ENCODE measurements at regions not wholly inside any gene's neighbourhood (a gene's known extent, or its start where the extent isn't known, plus 50 kb on each side); places are given as distances from the start of the nearest gene placed in this dataset.
"Not testable (repeated sequence)": the region's sequence is repeated elsewhere in the genome, so short reads cannot be mapped to it uniquely, and the experiment has no call there.

DNA sequence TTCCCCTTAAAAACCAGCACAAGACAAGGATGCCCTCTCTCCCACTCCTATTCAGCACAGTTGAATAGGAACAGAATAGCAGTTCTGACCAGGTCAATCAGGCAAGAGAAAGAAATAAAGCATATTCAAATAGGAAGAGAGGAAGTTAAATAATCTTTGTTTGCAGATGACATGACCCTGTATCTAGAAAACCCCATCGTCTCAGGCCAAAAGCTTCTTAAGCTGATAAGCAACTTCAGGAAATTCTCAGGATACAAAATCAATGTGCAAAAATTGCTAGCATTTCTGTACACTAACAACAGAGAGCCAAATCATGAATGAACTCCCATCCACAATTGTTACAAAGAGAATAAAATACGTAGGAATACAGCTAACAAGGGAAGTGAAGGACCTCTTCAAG lies 394.1 kb upstream of the NFIA start:
- TF ChIP-seq, protein P1, sequence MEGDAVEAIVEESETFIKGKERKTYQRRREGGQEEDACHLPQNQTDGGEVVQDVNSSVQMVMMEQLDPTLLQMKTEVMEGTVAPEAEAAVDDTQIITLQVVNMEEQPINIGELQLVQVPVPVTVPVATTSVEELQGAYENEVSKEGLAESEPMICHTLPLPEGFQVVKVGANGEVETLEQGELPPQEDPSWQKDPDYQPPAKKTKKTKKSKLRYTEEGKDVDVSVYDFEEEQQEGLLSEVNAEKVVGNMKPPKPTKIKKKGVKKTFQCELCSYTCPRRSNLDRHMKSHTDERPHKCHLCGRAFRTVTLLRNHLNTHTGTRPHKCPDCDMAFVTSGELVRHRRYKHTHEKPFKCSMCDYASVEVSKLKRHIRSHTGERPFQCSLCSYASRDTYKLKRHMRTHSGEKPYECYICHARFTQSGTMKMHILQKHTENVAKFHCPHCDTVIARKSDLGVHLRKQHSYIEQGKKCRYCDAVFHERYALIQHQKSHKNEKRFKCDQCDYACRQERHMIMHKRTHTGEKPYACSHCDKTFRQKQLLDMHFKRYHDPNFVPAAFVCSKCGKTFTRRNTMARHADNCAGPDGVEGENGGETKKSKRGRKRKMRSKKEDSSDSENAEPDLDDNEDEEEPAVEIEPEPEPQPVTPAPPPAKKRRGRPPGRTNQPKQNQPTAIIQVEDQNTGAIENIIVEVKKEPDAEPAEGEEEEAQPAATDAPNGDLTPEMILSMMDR (conservative IDR thresholded peaks at IDR 0.05; ENCODE audit: low read depth, low read length) = not testable (repeated sequence)
- TF ChIP-seq EZH2 (IDR thresholded peaks at IDR 0.05; ENCODE audit: borderline replicate concordance, low read depth, low read length, poor library complexity, severe bottlenecking) = not testable (repeated sequence)

All from A673 (cell line).